HEK293 (cell line): ENCODE measurements at regions not wholly inside any gene's neighbourhood (a gene's known extent, or its start where the extent isn't known, plus 50 kb on each side); places are given as distances from the start of the nearest gene placed in this dataset.

Source experiments
- IKZF3 ChIP-seq: fragments of 450-650 bp; IDR thresholded peaks from 2 replicates; pipeline ENCODE4 v1.5.0; 2018; ENCODE audit warnings: missing biosample characterization, mild to moderate bottlenecking, missing genetic modification characterization, moderate library complexity
- SETDB1 ChIP-seq: IDR thresholded peaks from one replicate; pipeline ENCODE4 v1.6.1; 2017; ENCODE audit warnings: mild to moderate bottlenecking, low read length, moderate library complexity, mixed read lengths; ENCODE audit not compliant: insufficient read length
- SP7 ChIP-seq: fragments of 450-650 bp; formaldehyde crosslinking; IDR thresholded peaks from 2 replicates; pipeline ENCODE4 v1.5.1; 2016; ENCODE audit warnings: missing biosample characterization, missing genetic modification characterization
- ZBTB44 ChIP-seq: fragments of 450-650 bp; IDR thresholded peaks from 2 replicates; pipeline ENCODE4 v1.5.1; 2018; ENCODE audit warnings: missing biosample characterization, mild to moderate bottlenecking, missing genetic modification characterization
- ZNF138 ChIP-seq: fragments of 450-650 bp; formaldehyde crosslinking; IDR thresholded peaks from 2 replicates; pipeline ENCODE4 v1.5.1; 2016; ENCODE audit warnings: missing biosample characterization, missing genetic modification characterization, borderline replicate concordance
- ZNF16 ChIP-seq: fragments of 450-650 bp; formaldehyde crosslinking; IDR thresholded peaks from 2 replicates; pipeline ENCODE4 v1.5.1; 2016; ENCODE audit warnings: low read depth, missing biosample characterization, missing genetic modification characterization
- ZNF174 ChIP-seq: fragments of 450-650 bp; formaldehyde crosslinking; IDR thresholded peaks from 2 replicates; pipeline ENCODE4 v1.5.0; 2017; ENCODE audit warnings: missing biosample characterization, mild to moderate bottlenecking, missing genetic modification characterization
- ZNF175 ChIP-seq: fragments of 450-650 bp; formaldehyde crosslinking; IDR thresholded peaks from 2 replicates; pipeline ENCODE4 v1.5.1; 2016; ENCODE audit warnings: missing biosample characterization, missing genetic modification characterization
- ZNF530 ChIP-seq: fragments of 450-650 bp; formaldehyde crosslinking; IDR thresholded peaks from 2 replicates; pipeline ENCODE4 v1.5.1; 2016; ENCODE audit warnings: low read depth, missing biosample characterization, missing genetic modification characterization
- ZNF580 ChIP-seq: fragments of 450-650 bp; formaldehyde crosslinking; IDR thresholded peaks from 2 replicates; pipeline ENCODE4 v1.5.1; 2016; ENCODE audit warnings: missing biosample characterization, missing genetic modification characterization
- TF ChIP-seq, protein P1 (sequence below): fragments of 450-650 bp; formaldehyde crosslinking; IDR thresholded peaks from 2 replicates; pipeline ENCODE4 v1.5.1; 2016; ENCODE audit warnings: missing biosample characterization, missing genetic modification characterization
- TF ChIP-seq, protein P2 (sequence below): fragments of 450-650 bp; formaldehyde crosslinking; IDR thresholded peaks from 2 replicates; pipeline ENCODE4 v1.5.1; 2016; ENCODE audit warnings: missing biosample characterization, missing genetic modification characterization
- TF ChIP-seq, protein P3 (sequence below): fragments of 450-650 bp; formaldehyde crosslinking; IDR thresholded peaks from 2 replicates; pipeline ENCODE4 v1.5.1; 2017; ENCODE audit warnings: missing biosample characterization, missing genetic modification characterization
- TF ChIP-seq, protein P4 (sequence below): fragments of 450-650 bp; formaldehyde crosslinking; IDR thresholded peaks from 2 replicates; pipeline ENCODE4 v1.5.1; 2017; ENCODE audit warnings: missing biosample characterization, missing genetic modification characterization

DNA sequence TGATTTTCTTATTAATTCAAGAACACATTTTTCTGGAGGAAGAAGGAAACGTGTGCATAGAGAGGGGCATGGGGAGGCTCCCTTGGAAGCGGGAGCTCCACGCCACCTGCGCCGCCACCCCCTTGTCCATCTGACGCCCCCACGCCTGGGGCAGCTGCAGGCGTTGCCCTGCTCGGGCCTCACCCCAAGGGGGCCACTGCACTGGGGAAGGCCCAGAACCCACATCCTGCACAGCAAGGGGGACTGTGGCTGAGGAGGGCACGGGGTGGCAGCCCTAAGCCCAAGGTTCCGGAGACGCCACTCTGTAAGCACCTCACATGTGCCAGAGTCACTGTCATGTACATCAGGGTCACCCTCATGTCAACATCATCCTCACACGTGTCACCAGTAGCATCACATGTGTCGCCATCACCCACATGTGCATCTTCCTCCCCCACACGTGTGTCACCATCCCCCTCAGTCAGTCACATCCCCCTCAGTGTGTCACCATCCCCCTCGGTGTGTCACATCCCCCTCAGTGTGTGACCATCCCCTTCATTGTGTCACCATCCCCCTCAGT, 486.7 kb upstream of the SALL3 start:
- TF ChIP-seq ZNF138 (no peak), ZBTB44 (tag by site-specific recombination) (no peak), ZNF530 (no peak), ZNF174 (tag by site-specific recombination) (no peak), ZNF16 (tag by site-specific recombination) (no peak), IKZF3 (tag by site-specific recombination) (no peak), SP7 (tag by site-specific recombination) (no peak), ZNF580 (no peak), ZNF175 (tag by site-specific recombination) (no peak), SETDB1 (no peak)
- TF ChIP-seq, protein P1, sequence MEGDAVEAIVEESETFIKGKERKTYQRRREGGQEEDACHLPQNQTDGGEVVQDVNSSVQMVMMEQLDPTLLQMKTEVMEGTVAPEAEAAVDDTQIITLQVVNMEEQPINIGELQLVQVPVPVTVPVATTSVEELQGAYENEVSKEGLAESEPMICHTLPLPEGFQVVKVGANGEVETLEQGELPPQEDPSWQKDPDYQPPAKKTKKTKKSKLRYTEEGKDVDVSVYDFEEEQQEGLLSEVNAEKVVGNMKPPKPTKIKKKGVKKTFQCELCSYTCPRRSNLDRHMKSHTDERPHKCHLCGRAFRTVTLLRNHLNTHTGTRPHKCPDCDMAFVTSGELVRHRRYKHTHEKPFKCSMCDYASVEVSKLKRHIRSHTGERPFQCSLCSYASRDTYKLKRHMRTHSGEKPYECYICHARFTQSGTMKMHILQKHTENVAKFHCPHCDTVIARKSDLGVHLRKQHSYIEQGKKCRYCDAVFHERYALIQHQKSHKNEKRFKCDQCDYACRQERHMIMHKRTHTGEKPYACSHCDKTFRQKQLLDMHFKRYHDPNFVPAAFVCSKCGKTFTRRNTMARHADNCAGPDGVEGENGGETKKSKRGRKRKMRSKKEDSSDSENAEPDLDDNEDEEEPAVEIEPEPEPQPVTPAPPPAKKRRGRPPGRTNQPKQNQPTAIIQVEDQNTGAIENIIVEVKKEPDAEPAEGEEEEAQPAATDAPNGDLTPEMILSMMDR (tag by site-specific recombination): no peak
- TF ChIP-seq, protein P2, sequence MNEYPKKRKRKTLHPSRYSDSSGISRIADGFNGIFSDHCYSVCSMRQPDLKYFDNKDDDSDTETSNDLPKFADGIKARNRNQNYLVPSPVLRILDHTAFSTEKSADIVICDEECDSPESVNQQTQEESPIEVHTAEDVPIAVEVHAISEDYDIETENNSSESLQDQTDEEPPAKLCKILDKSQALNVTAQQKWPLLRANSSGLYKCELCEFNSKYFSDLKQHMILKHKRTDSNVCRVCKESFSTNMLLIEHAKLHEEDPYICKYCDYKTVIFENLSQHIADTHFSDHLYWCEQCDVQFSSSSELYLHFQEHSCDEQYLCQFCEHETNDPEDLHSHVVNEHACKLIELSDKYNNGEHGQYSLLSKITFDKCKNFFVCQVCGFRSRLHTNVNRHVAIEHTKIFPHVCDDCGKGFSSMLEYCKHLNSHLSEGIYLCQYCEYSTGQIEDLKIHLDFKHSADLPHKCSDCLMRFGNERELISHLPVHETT (tag by site-specific recombination): no peak
- TF ChIP-seq, protein P3, sequence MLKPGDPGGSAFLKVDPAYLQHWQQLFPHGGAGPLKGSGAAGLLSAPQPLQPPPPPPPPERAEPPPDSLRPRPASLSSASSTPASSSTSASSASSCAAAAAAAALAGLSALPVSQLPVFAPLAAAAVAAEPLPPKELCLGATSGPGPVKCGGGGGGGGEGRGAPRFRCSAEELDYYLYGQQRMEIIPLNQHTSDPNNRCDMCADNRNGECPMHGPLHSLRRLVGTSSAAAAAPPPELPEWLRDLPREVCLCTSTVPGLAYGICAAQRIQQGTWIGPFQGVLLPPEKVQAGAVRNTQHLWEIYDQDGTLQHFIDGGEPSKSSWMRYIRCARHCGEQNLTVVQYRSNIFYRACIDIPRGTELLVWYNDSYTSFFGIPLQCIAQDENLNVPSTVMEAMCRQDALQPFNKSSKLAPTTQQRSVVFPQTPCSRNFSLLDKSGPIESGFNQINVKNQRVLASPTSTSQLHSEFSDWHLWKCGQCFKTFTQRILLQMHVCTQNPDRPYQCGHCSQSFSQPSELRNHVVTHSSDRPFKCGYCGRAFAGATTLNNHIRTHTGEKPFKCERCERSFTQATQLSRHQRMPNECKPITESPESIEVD: no peak
- TF ChIP-seq, protein P4, sequence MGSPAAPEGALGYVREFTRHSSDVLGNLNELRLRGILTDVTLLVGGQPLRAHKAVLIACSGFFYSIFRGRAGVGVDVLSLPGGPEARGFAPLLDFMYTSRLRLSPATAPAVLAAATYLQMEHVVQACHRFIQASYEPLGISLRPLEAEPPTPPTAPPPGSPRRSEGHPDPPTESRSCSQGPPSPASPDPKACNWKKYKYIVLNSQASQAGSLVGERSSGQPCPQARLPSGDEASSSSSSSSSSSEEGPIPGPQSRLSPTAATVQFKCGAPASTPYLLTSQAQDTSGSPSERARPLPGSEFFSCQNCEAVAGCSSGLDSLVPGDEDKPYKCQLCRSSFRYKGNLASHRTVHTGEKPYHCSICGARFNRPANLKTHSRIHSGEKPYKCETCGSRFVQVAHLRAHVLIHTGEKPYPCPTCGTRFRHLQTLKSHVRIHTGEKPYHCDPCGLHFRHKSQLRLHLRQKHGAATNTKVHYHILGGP: no peak
